ENCODE measurements at regions not wholly inside any gene's neighbourhood (a gene's known extent, or its start where the extent isn't known, plus 50 kb on each side); places are given as distances from the start of the nearest gene placed in this dataset.

DNA sequence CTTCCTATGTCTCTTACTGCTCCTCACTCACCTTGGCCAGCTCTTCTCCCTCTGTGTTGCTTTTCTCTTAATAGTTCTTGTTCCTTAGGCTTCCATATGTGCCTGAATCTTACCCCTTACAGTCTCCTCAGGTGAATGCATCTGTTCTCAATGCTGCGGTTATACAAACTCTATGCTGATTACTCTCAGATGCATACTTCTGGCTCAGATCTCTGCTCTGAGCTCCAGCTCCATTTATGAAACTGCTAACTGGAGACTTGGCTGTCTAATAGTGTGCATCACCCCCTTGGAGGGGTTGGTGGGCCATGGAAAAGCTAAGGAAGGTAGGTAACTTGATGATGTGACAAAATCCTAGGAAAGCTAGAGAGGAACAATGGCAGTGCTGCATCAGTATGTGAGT is 422.5 kb downstream of the TMEM135 start:
- no peak for DNase-seq (ENCODE audit: low spot score)
- H3K4me3 ChIP-seq: no peak overlapping the region
- ATAC-seq (ENCODE audit: insufficient number of reproducible peaks, low FRiP score, low read depth): no peak
- no peaks in the 10 kb centered on the region for H3K27me3 ChIP-seq (replicated peaks; ENCODE audit: insufficient read depth)
- no peaks in the 10 kb centered on the region for H3K9me3 ChIP-seq
- H3K36me3 ChIP-seq: no peaks in the 10 kb centered on the region
- no peak for TF ChIP-seq CTCF (IDR thresholded peaks at IDR 0.05)
- H3K27ac ChIP-seq: no peak overlapping the region
- H3K4me1 ChIP-seq (ENCODE audit: control insufficient read depth in 1 of 2, low read depth in 2 of 2): no peaks in the 10 kb centered on the region

- H3K27me3 ChIP-seq (replicated peaks; ENCODE audit: insufficient read depth): no peaks in the 10 kb centered on the region
- no peak for DNase-seq (ENCODE audit: low spot score)
- no peak for TF ChIP-seq CTCF (IDR thresholded peaks at IDR 0.05)
- no peaks in the 10 kb centered on the region for H3K9me3 ChIP-seq
- no peak overlapping the region for H3K4me3 ChIP-seq
- H3K27ac ChIP-seq: no peak overlapping the region
- H3K4me1 ChIP-seq (ENCODE audit: control insufficient read depth in 1 of 2, low read depth in 2 of 2): no peaks in the 10 kb centered on the region
- ATAC-seq (ENCODE audit: insufficient number of reproducible peaks, low FRiP score, low read depth): no peak
- H3K36me3 ChIP-seq: no peaks in the 10 kb centered on the region
Measured at GRCh38 chr11:87459351-87459750, 421.6 kb downstream of the TMEM135 start.

- H3K27ac ChIP-seq: no peak overlapping the region
- DNase-seq (ENCODE audit: low spot score) (no peak), ATAC-seq (ENCODE audit: insufficient number of reproducible peaks, low FRiP score, low read depth) (no peak)
- H3K4me1 ChIP-seq (ENCODE audit: control insufficient read depth in 1 of 2, low read depth in 2 of 2): no peaks in the 10 kb centered on the region
- H3K4me3 ChIP-seq: no peak overlapping the region
- no peaks in the 10 kb centered on the region for H3K27me3 ChIP-seq (replicated peaks; ENCODE audit: insufficient read depth)
- no peaks in the 10 kb centered on the region for H3K9me3 ChIP-seq
- TF ChIP-seq CTCF (IDR thresholded peaks at IDR 0.05): no peak
- H3K36me3 ChIP-seq: no peaks in the 10 kb centered on the region
Measured at GRCh38 chr11:87456499-87456898, 418.8 kb downstream of the TMEM135 start.

- DNase-seq (ENCODE audit: low spot score) (no peak), ATAC-seq (ENCODE audit: insufficient number of reproducible peaks, low FRiP score, low read depth) (no peak)
- H3K27me3 ChIP-seq (replicated peaks; ENCODE audit: insufficient read depth): no peaks in the 10 kb centered on the region
- H3K36me3 ChIP-seq: no peaks in the 10 kb centered on the region
- H3K27ac ChIP-seq: no peak overlapping the region
- H3K4me1 ChIP-seq (ENCODE audit: control insufficient read depth in 1 of 2, low read depth in 2 of 2): no peaks in the 10 kb centered on the region
- no peak for TF ChIP-seq CTCF (IDR thresholded peaks at IDR 0.05)
- no peak overlapping the region for H3K4me3 ChIP-seq
- no peaks in the 10 kb centered on the region for H3K9me3 ChIP-seq
Measured at GRCh38 chr11:87455180-87455579, 417.4 kb downstream of the TMEM135 start.

GRCh38 chr11:87454241-87454640 is 416.5 kb downstream of the TMEM135 start:
- Histone ChIP-seq H3K4me3 (no peak overlapping the region), H3K36me3 (no peaks in the 10 kb centered on the region), H3K4me1 (ENCODE audit: control insufficient read depth in 1 of 2, low read depth in 2 of 2) (no peaks in the 10 kb centered on the region), H3K9me3 (no peaks in the 10 kb centered on the region), H3K27me3 (replicated peaks; ENCODE audit: insufficient read depth) (no peaks in the 10 kb centered on the region), H3K27ac (no peak overlapping the region)
- no peak for TF ChIP-seq CTCF (IDR thresholded peaks at IDR 0.05)
- DNase-seq (ENCODE audit: low spot score) (no peak), ATAC-seq (ENCODE audit: insufficient number of reproducible peaks, low FRiP score, low read depth) (no peak)
